ENCODE measurements at regions not wholly inside any gene's neighbourhood (a gene's known extent, or its start where the extent isn't known, plus 50 kb on each side); places are given as distances from the start of the nearest gene placed in this dataset.
"Not testable (repeated sequence)": the region's sequence is repeated elsewhere in the genome, so short reads cannot be mapped to it uniquely, and the experiment has no call there.

GRCh38 chr10:71082960-71083715, 129.2 kb upstream of the UNC5B start:
- DNase-seq (ENCODE audit: low spot score): no peak

- no peak for DNase-seq (ENCODE audit: low spot score)
These were observed 128.7 kb upstream of the UNC5B start for GRCh38 chr10:71083716-71083975.

GRCh38 chr10:71084061-71084817, 128.1 kb upstream of the UNC5B start:
- DNase-seq (ENCODE audit: low spot score): no peak

- DNase-seq (ENCODE audit: low spot score): no peak
These were observed 127.6 kb upstream of the UNC5B start for GRCh38 chr10:71084818-71085126.

- DNase-seq (ENCODE audit: low spot score): no peak
These were observed 126.5 kb upstream of the UNC5B start for GRCh38 chr10:71085689-71086438.

- no peak for DNase-seq (ENCODE audit: low spot score)
These were observed 125.8 kb upstream of the UNC5B start for GRCh38 chr10:71086439-71087080.

GRCh38 chr10:71087622-71088021, 124.7 kb upstream of the UNC5B start:
- no peak for DNase-seq (ENCODE audit: low spot score)

- DNase-seq (ENCODE audit: low spot score): no peak
These were observed 124.3 kb upstream of the UNC5B start for GRCh38 chr10:71088054-71088453.

GRCh38 chr10:71088578-71088977, 123.8 kb upstream of the UNC5B start:
- DNase-seq (ENCODE audit: low spot score): not testable (repeated sequence)

- DNase-seq (ENCODE audit: low spot score): no peak
These were observed 123.2 kb upstream of the UNC5B start for GRCh38 chr10:71089162-71089561.

GRCh38 chr10:71090330-71090729, 122.0 kb upstream of the UNC5B start:
- DNase-seq (ENCODE audit: low spot score): no peak

- no peak for DNase-seq (ENCODE audit: low spot score)
These were observed 121.6 kb upstream of the UNC5B start for GRCh38 chr10:71090801-71091200.

GRCh38 chr10:71092812-71093401, 119.5 kb upstream of the UNC5B start:
- DNase-seq (ENCODE audit: low spot score): no peak

GRCh38 chr10:71093531-71093930, 118.8 kb upstream of the UNC5B start:
- no peak for DNase-seq (ENCODE audit: low spot score)

- no peak for DNase-seq (ENCODE audit: low spot score)
These were observed 117.5 kb upstream of the UNC5B start for GRCh38 chr10:71094712-71095390.

GRCh38 chr10:71099731-71100361, 112.5 kb upstream of the UNC5B start:
- no peak for DNase-seq (ENCODE audit: low spot score)

- no peak for DNase-seq (ENCODE audit: low spot score)
These were observed 108.4 kb upstream of the UNC5B start for GRCh38 chr10:71103961-71104360.

- not testable (repeated sequence) for DNase-seq (ENCODE audit: low spot score)
These were observed 106.2 kb upstream of the UNC5B start for GRCh38 chr10:71106151-71106550.

GRCh38 chr10:71107117-71107516, 105.3 kb upstream of the UNC5B start:
- not testable (repeated sequence) for DNase-seq (ENCODE audit: low spot score)

- DNase-seq (ENCODE audit: low spot score): not testable (repeated sequence)
These were observed 104.3 kb upstream of the UNC5B start for GRCh38 chr10:71108042-71108441.

All from A172 (cell line).